GM20000 (cell line): ENCODE measurements at regions not wholly inside any gene's neighbourhood (a gene's known extent, or its start where the extent isn't known, plus 50 kb on each side); places are given as distances from the start of the nearest gene placed in this dataset.
A peak's percentile ranks its signal among the peaks of the same experiment; 100 is the strongest.
"Not testable (repeated sequence)": the region's sequence is repeated elsewhere in the genome, so short reads cannot be mapped to it uniquely, and the experiment has no call there.

Experiments used
- DNase-seq: peaks from one replicate; pipeline ENCODE4 v3.0.0; 2012; ENCODE audit warnings: low spot score
- CTCF ChIP-seq: IDR thresholded peaks from 2 replicates; pipeline ENCODE4 v1.5.1; 2012; ENCODE audit warnings: mild to moderate bottlenecking, control low read depth; ENCODE audit errors: extremely low read depth, missing control alignments

GRCh38 chr4:1589098-1589497, 95.0 kb downstream of the FAM53A start:
- DNase-seq, result no peak
- no peak for TF ChIP-seq CTCF

GRCh38 chr4:1588306-1588705, 95.8 kb downstream of the FAM53A start:
- TF ChIP-seq CTCF, result no peak
- no peak for DNase-seq

GRCh38 chr4:1584498-1584897, 99.6 kb downstream of the FAM53A start:
- DNase-seq, result no peak
- TF ChIP-seq CTCF, result no peak

- DNase-seq, result no peak
- no peak for TF ChIP-seq CTCF
These were observed 100.3 kb downstream of the FAM53A start for GRCh38 chr4:1583859-1584258.

- no peak for DNase-seq
- TF ChIP-seq CTCF, result no peak
These were observed 100.9 kb downstream of the FAM53A start for GRCh38 chr4:1583051-1583785.

- no peak for TF ChIP-seq CTCF
- no peak for DNase-seq
These were observed 101.9 kb downstream of the FAM53A start for GRCh38 chr4:1582227-1582626.

- DNase-seq, result peak; percentile 91
These were observed 102.8 kb downstream of the FAM53A start for GRCh38 chr4:1581164-1581894.

- DNase-seq, result not testable (repeated sequence)
These were observed 103.5 kb downstream of the FAM53A start for GRCh38 chr4:1580692-1581012.
